H1 (cell line): ENCODE measurements at regions not wholly inside any gene's neighbourhood (a gene's known extent, or its start where the extent isn't known, plus 50 kb on each side); places are given as distances from the start of the nearest gene placed in this dataset.
A peak's percentile ranks its signal among the peaks of the same experiment; 100 is the strongest.

Experiments
- CTCF ChIA-PET: fragments of 300-600 bp; sonication (Branson Sonifier 250); formaldehyde crosslinking; loops from one replicate; lab custom pipeline; 2021; ENCODE audit not compliant: partially characterized antibody; lab: Charles Lee
- POLR2A ChIA-PET: fragments of 300-600 bp; sonication (Branson Sonifier 250); formaldehyde crosslinking; loops from one replicate; lab custom pipeline; 2021; ENCODE audit warnings: inconsistent platforms; ENCODE audit not compliant: partially characterized antibody; lab: Charles Lee
- DNase-seq, 2 experiments: peaks; one replicate each; pipeline versions ENCODE4 v3.0.0 to v3.0.0-alpha.2; 2010 to 2022; ENCODE audit warnings: low spot score in 2 of 2, low read depth in 1 of 2, mixed read lengths in 1 of 2
- FAIRE-seq: peaks from 2 replicates; lab custom pipeline; 2011; peaks lifted over from hg19 to GRCh38; lab: Jason Lieb, UNC
- H2AFZ ChIP-seq: 2 replicates; pipeline ENCODE4 v1.8.1; 2012; ENCODE audit warnings: low read length, inconsistent platforms
- H2AK5ac ChIP-seq: 2 replicates; pipeline ENCODE4 v1.6.1; 2013; ENCODE audit warnings: low read depth, low read length
- H2BK120ac ChIP-seq: replicated peaks from 2 replicates; pipeline ENCODE3; 2013; ENCODE audit warnings: low read depth, low read length, inconsistent platforms
- H2BK12ac ChIP-seq: 2 replicates; pipeline ENCODE4 v1.6.1; 2013; ENCODE audit warnings: low read depth, low read length
- H2BK15ac ChIP-seq: 2 replicates; pipeline ENCODE4 v1.6.1; 2013; ENCODE audit warnings: low read length
- H2BK20ac ChIP-seq: 2 replicates; pipeline ENCODE4 v1.6.1; 2013; ENCODE audit warnings: low read length
- H2BK5ac ChIP-seq: 2 replicates; pipeline ENCODE4 v1.6.1; 2013; ENCODE audit warnings: low read depth, low read length
- H3K14ac ChIP-seq: 2 replicates; pipeline ENCODE4 v1.6.1; 2013; ENCODE audit warnings: inconsistent platforms; ENCODE audit not compliant: insufficient read length
- H3K18ac ChIP-seq: 2 replicates; pipeline ENCODE4 v1.6.1; 2013; ENCODE audit warnings: low read length; ENCODE audit errors: extremely low read depth
- H3K23ac ChIP-seq: 2 replicates; pipeline ENCODE4 v1.6.1; 2013; ENCODE audit warnings: inconsistent platforms; ENCODE audit not compliant: insufficient read length
- H3K23me2 ChIP-seq: 2 replicates; pipeline ENCODE4 v1.6.1; 2013; ENCODE audit warnings: low read depth, low read length
- H3K27ac ChIP-seq: 2 replicates; pipeline ENCODE4 v1.6.1; 2011; ENCODE audit warnings: low read depth, low read length, inconsistent platforms
- H3K27me3 ChIP-seq, 4 experiments: replicated peaks in 1 of 4; 1 replicate in 1 of 4; 2 replicates in 3 of 4; pipeline versions ENCODE4 v1.6.1 to v1.8.1; 2011 to 2013; ENCODE audit warnings: low read length in 3 of 4, mild to moderate bottlenecking in 3 of 4, inconsistent platforms in 2 of 4, mixed read lengths in 2 of 4, moderate library complexity in 1 of 4; ENCODE audit not compliant: control insufficient read depth in 3 of 4, insufficient read depth in 3 of 4; ENCODE audit errors: extremely low read depth in 1 of 4
- H3K36me3 ChIP-seq, 4 experiments: 2 replicates each; pipeline versions ENCODE4 v1.6.1 to v1.8.1; 2011 to 2013; ENCODE audit warnings: mild to moderate bottlenecking in 4 of 4, low read length in 3 of 4, moderate library complexity in 2 of 4, control low read depth in 1 of 4, inconsistent platforms in 1 of 4; ENCODE audit not compliant: insufficient read depth in 4 of 4, control insufficient read depth in 2 of 4
- H3K4ac ChIP-seq: replicated peaks from 2 replicates; pipeline ENCODE3; 2013; ENCODE audit warnings: low read length, low read depth, mixed read lengths, inconsistent platforms; ENCODE audit not compliant: insufficient read length
- H3K4me1 ChIP-seq, 4 experiments: replicated peaks in 1 of 4; 1 replicate in 1 of 4; 2 replicates in 3 of 4; pipeline versions ENCODE4 v1.6.1 to v1.8.1; 2011 to 2013; ENCODE audit warnings: low read length in 3 of 4, inconsistent platforms in 2 of 4, mixed read lengths in 1 of 4; ENCODE audit not compliant: insufficient read depth in 4 of 4, control insufficient read depth in 3 of 4
- H3K4me2 ChIP-seq, 2 experiments: 2 replicates each; pipeline versions ENCODE4 v1.6.1 to v1.8.1; 2011 to 2013; ENCODE audit warnings: low read depth in 2 of 2, low read length in 2 of 2, control low read depth in 1 of 2, inconsistent platforms in 1 of 2, mild to moderate bottlenecking in 1 of 2; ENCODE audit not compliant: insufficient read depth in 1 of 2
- H3K4me3 ChIP-seq, 4 experiments: fragments of 200-600, 300-600 bp in 1 of 4; sonication (generic), shearing (Covaris generic), sonication (Bioruptor Twin) in 1 of 4; 2 replicates each; pipeline versions ENCODE4 v1.5.1 to v1.8.1; 2011 to 2016; ENCODE audit warnings: low read length in 4 of 4, low read depth in 3 of 4, control low read depth in 2 of 4, inconsistent platforms in 2 of 4, mild to moderate bottlenecking in 2 of 4, mixed read lengths in 1 of 4, moderate library complexity in 1 of 4; ENCODE audit not compliant: insufficient read depth in 2 of 4; ENCODE audit errors: extremely low read depth in 1 of 4
- H3K56ac ChIP-seq: replicated peaks from 2 replicates; pipeline ENCODE3; 2013; ENCODE audit warnings: low read depth, mild to moderate bottlenecking, mixed read lengths, low read length, inconsistent platforms; ENCODE audit not compliant: insufficient read length
- H3K79me1 ChIP-seq: 2 replicates; pipeline ENCODE4 v1.6.1; 2013; ENCODE audit warnings: low read depth, low read length, control low read depth
- H3K79me2 ChIP-seq, 2 experiments: 2 replicates each; pipeline versions ENCODE4 v1.6.1 to v1.8.1; 2012 to 2013; ENCODE audit warnings: low read length in 2 of 2, mild to moderate bottlenecking in 2 of 2, inconsistent platforms in 1 of 2; ENCODE audit not compliant: insufficient read depth in 2 of 2, control insufficient read depth in 1 of 2
- H3K9ac ChIP-seq, 4 experiments: replicated peaks in 1 of 4; 1 replicate in 1 of 4; 2 replicates in 3 of 4; pipeline versions ENCODE4 v1.6.1 to v1.8.1; 2011 to 2013; ENCODE audit warnings: low read depth in 3 of 4, low read length in 3 of 4, control low read depth in 2 of 4, mild to moderate bottlenecking in 2 of 4, moderate library complexity in 2 of 4, inconsistent platforms in 1 of 4; ENCODE audit errors: extremely low read depth in 1 of 4
- H3K9me3 ChIP-seq, 2 experiments: 2 replicates each; pipeline versions ENCODE4 v1.6.1 to v1.8.1; 2012 to 2013; ENCODE audit warnings: mild to moderate bottlenecking in 2 of 2, moderate library complexity in 2 of 2, control low read depth in 1 of 2, inconsistent platforms in 1 of 2, low read depth in 1 of 2, low read length in 1 of 2, mixed read lengths in 1 of 2; ENCODE audit not compliant: insufficient read depth in 2 of 2
- H4K20me1 ChIP-seq, 2 experiments: replicated peaks in 1 of 2; 2 replicates each; pipeline versions ENCODE3 to v1.8.1; 2011 to 2013; ENCODE audit warnings: inconsistent platforms in 2 of 2, low read length in 2 of 2, mild to moderate bottlenecking in 1 of 2; ENCODE audit not compliant: insufficient read depth in 2 of 2, control insufficient read depth in 1 of 2
- H4K5ac ChIP-seq: 2 replicates; pipeline ENCODE4 v1.6.1; 2013; ENCODE audit warnings: low read length, low read depth, mixed read lengths, inconsistent platforms; ENCODE audit not compliant: insufficient read length
- H4K8ac ChIP-seq: 2 replicates; pipeline ENCODE4 v1.8.0; 2013; ENCODE audit warnings: mild to moderate bottlenecking, moderate library complexity, low read length, inconsistent platforms; ENCODE audit not compliant: insufficient read depth; ENCODE audit errors: extremely low read depth
- H4K91ac ChIP-seq: replicated peaks from 2 replicates; pipeline ENCODE3; 2013; ENCODE audit warnings: low read length, mixed read lengths, inconsistent platforms; ENCODE audit not compliant: insufficient read length
- CEBPB ChIP-seq: IDR thresholded peaks from 2 replicates; pipeline ENCODE4 v1.6.1; 2012; ENCODE audit warnings: low read depth, low read length
- CTCF ChIP-seq, 3 experiments: IDR thresholded peaks; 1 replicate in 2 of 3; 2 replicates in 1 of 3; pipeline versions ENCODE4 v1.5.1 to v1.6.1; 2011; ENCODE audit warnings: low read length in 3 of 3, mild to moderate bottlenecking in 3 of 3, inconsistent platforms in 2 of 3, low read depth in 1 of 3, moderate library complexity in 1 of 3; ENCODE audit not compliant: insufficient read depth in 1 of 3; ENCODE audit errors: control extremely low read depth in 1 of 3
- RAD21 ChIP-seq, 2 experiments: IDR thresholded peaks in 1 of 2; conservative IDR thresholded peaks in 1 of 2; 2 replicates each; pipeline ENCODE4 v1.6.1; 2011; ENCODE audit warnings: low read depth in 2 of 2, low read length in 2 of 2, improper control_type of control experiment in 1 of 2, inconsistent platforms in 1 of 2, mild to moderate bottlenecking in 1 of 2, moderate library complexity in 1 of 2
- SIN3A ChIP-seq, 2 experiments: IDR thresholded peaks in 1 of 2; conservative IDR thresholded peaks in 1 of 2; 2 replicates each; pipeline ENCODE4 v1.6.1; 2011 to 2012; ENCODE audit warnings: low read length in 2 of 2, improper control_type of control experiment in 1 of 2, low read depth in 1 of 2, mild to moderate bottlenecking in 1 of 2
- TCF12 ChIP-seq: IDR thresholded peaks from 2 replicates; pipeline ENCODE4 v1.6.1; 2011; ENCODE audit warnings: low read depth, mild to moderate bottlenecking, low read length
- WGBS, 2 experiments: shearing (Covaris generic) in 1 of 2; methylation state at CpG; one replicate each; pipeline versions ENCODE4 v1.1.6 to v1.1.7; 2013 to 2015; ENCODE audit warnings: low lambda C conversion rate in 2 of 2, mixed read lengths in 2 of 2, inconsistent platforms in 1 of 2, low coverage in 1 of 2, missing lambda C conversion rate in 1 of 2; ENCODE audit not compliant: insufficient replicate concordance in 2 of 2, insufficient coverage in 1 of 2, insufficient read length in 1 of 2; ENCODE audit errors: extremely low coverage in 1 of 2, missing lambda C conversion rate in 1 of 2; 5-methylcytosine and 5-hydroxymethylcytosine counted together
- TF ChIP-seq, protein P1 (sequence below): IDR thresholded peaks from 2 replicates; pipeline ENCODE4 v1.6.1; 2011; ENCODE audit warnings: low read depth, mild to moderate bottlenecking, low read length; ENCODE audit not compliant: insufficient read depth
- TF ChIP-seq, protein P2 (sequence below): IDR thresholded peaks from 2 replicates; pipeline ENCODE4 v1.6.1; 2012; ENCODE audit warnings: inconsistent platforms

DNA sequence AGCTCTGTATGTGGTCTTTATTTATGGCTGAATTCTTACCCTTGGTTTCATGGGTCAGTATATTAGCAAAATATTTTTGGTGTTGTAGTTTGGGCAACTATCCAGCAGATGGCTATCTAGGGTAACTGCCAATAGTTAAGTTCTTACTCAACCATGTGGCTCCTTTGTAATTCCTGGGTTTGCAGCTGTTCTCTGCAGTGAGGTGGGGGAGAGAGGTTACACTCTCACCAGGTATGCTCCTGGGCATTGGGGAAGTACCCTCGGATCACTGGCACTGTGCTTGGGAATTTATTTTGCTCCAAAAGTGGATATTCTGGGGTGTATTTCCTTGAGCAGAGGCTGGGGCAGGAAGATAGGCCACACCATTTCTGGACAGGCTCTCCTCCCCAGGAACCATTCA, 436.7 kb upstream of the TMPRSS15 start:
- no peak overlapping the region for H3K23ac ChIP-seq
- no peaks in the 10 kb centered on the region for H3K23me2 ChIP-seq
- no peak overlapping the region for H3K27ac ChIP-seq
- DNase-seq, result peak; percentile 7 to 47
- H4K91ac ChIP-seq, result no peak overlapping the region
- no peak overlapping the region for H3K4me2 ChIP-seq
- no peak overlapping the region for H3K14ac ChIP-seq
- H3K27me3 ChIP-seq, result no peaks in the 10 kb centered on the region
- CTCF ChIA-PET, result interaction anchor here (0.7 to 2.3 kb wide), 8 partner anchors 9 to 345 kb away, joined by 3 to 9 read pairs (median 3); no protein-coding TSS in a partner anchor
- H4K20me1 ChIP-seq, result no peaks in the 10 kb centered on the region
- peak overlapping the region; percentile 42; the same call in 1 of the 2 replicates for H3K18ac ChIP-seq
- H3K9ac ChIP-seq, result no peak overlapping the region
- no peak overlapping the region for H3K4me3 ChIP-seq
- no peak for FAIRE-seq
- H3K56ac ChIP-seq, result no peak overlapping the region
- H2BK120ac ChIP-seq, result no peak overlapping the region
- POLR2A ChIA-PET, result no interaction called here
- no peak overlapping the region for H2BK5ac ChIP-seq
- WGBS, 2 experiments, result 73% methylated on average over 1 of the region's 1 CpG; no CpG with 5 or more reads in 1 of the 2 experiments
- no peak overlapping the region for H2BK12ac ChIP-seq
- TF ChIP-seq SIN3A (conservative IDR thresholded peaks at IDR 0.05 in 1 of 2, IDR thresholded peaks at IDR 0.05 in 1 of 2; ENCODE audit: low read depth in 1 of 2, low read length in 2 of 2) (no peak), CEBPB (peak; percentile 51; the same call in 1 of the 2 replicates), CTCF (IDR thresholded peaks at IDR 0.05; ENCODE audit: control extremely low read depth in 1 of 3, insufficient read depth in 1 of 3, low read depth in 1 of 3, low read length in 3 of 3) (peak in 2 of 3 experiments; percentile 14 to 57; a peak in 2 of 4 replicates), TCF12 (0 out of 2 replicates have a peak, but pooled peaks have one; percentile 29), RAD21 (IDR thresholded peaks at IDR 0.05 in 1 of 2, conservative IDR thresholded peaks at IDR 0.05 in 1 of 2; ENCODE audit: low read depth in 2 of 2, low read length in 2 of 2) (peak; percentile 53 to 61)
- TF ChIP-seq, protein P1, sequence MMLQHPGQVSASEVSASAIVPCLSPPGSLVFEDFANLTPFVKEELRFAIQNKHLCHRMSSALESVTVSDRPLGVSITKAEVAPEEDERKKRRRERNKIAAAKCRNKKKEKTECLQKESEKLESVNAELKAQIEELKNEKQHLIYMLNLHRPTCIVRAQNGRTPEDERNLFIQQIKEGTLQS, result no peak
- TF ChIP-seq, protein P2, sequence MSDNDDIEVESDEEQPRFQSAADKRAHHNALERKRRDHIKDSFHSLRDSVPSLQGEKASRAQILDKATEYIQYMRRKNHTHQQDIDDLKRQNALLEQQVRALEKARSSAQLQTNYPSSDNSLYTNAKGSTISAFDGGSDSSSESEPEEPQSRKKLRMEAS, result peak; percentile 69; the same call in 1 of the 2 replicates
- H3K36me3 ChIP-seq, result no peaks in the 10 kb centered on the region
- H2BK20ac ChIP-seq, result no peak overlapping the region
- H3K79me2 ChIP-seq, result no peaks in the 10 kb centered on the region
- no peak overlapping the region for H2AK5ac ChIP-seq
- H3K79me1 ChIP-seq, result no peaks in the 10 kb centered on the region
- no peak overlapping the region for H2BK15ac ChIP-seq
- no peak overlapping the region for H3K4ac ChIP-seq
- no peak overlapping the region for H4K5ac ChIP-seq
- H3K4me1 ChIP-seq, result no peaks in the 10 kb centered on the region
- peaks cover 0 to 4% of the 10 kb centered on the region in 2 experiments; a peak in 1 of 4 replicates for H3K9me3 ChIP-seq
- no peak overlapping the region for H4K8ac ChIP-seq
- peak overlapping the region; percentile 100 for H2AFZ ChIP-seq
